HUDEP-2 (cell line): ENCODE measurements at regions not wholly inside any gene's neighbourhood (a gene's known extent, or its start where the extent isn't known, plus 50 kb on each side); places are given as distances from the start of the nearest gene placed in this dataset.

Experiments used
- DNase-seq, 76 experiments: peaks; one replicate each; lab custom pipeline; 2025; ENCODE audit not compliant: unreplicated experiment in 76 of 76; lab: John Stamatoyannopoulos, UW

DNA sequence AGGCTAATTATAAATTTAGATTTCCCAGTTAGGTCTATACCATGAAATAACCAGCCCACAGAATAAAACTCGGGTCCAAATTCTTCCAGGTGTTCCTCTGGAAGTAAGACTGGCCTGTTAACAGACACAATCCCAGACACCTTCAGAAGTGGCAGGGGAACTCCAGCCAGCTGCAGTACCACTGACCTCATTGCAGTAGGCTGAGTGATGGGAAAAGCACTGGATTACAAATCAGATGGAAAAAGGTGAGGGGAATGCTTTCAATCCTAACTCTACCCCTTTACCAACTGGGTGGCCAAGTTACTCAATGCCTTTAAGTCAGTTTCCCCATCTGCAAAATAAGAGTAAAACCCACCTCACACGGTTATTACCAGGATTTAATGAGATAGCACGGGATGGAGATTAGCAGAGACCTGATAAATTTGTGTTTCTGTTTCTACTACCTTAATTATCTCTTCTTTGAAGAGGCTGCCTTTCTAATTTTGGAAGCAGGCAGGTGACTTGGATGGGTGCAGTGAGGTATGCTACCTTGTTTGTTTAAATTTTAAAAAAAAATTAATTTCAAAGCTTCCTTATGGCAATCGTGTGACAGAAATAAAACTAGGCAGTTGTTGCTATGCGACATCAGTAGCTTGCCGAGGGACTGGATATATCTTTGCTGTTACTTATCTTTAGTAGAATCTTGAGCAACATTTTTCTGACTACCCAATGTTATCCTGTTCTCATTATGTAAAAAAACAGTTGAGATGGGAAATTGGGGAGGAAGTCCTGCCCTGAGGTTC is 167.3 kb upstream of the GRIN2B start:
- DNase-seq = no peak

DNA sequence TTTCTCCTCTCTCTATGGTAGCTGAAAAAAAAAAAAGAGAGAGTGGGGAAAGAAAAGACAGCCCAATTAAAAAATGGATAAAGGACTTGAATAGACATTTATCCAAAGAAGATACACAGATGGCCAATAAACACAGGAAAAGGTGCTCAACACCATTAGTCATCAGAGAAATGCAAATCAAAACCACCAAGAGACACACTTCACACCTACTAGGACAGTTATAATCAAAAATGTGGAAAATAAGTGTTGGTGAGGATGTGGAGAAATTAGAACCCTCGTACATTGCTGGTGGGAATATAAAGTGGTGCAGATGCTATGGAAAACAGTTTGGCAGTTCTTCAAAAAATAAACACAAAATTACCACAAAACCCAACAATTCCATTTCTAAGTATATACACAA is 172.4 kb upstream of the GRIN2B start:
- no peak for DNase-seq

GRCh38 chr12:14156606-14157005 is 175.2 kb upstream of the GRIN2B start:
- no peak for DNase-seq

DNA sequence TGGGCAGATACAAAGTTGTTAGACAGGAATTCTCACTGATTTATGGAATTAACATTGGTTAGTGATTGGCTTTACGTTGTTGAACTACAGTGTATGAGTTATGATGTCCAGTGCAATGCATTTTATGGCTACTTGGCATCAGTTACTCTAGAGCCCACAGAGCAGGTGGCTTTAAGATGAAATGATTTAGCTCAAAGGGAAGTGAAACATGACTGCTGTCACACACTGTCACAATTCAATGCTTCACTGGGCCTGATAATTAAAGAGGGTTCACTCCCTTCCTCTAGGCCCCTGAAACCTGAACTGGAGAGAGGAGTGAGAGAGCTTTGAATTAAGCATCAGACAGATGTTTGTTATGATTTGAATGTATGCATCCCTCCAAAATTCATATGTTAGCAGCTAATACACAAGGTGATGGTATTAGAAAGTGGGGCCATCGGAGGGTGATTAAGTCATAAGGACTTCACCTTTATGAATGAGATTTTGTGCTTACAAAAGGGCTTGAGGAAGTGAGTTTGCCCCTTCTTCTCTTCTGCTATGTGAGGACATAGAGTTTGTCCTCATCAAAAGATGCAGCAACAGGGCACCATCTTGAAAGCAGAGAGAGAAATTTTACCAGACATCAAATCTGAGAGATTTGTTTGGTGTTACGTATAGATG is 175.8 kb upstream of the GRIN2B start:
- no peak for DNase-seq

- DNase-seq = no peak
Measured at GRCh38 chr12:14164266-14164665, 182.9 kb upstream of the GRIN2B start.

- peak in 29 of 76 experiments; percentile 0 to 48 (median 14) for DNase-seq
Measured at GRCh38 chr12:14167005-14167628, 185.7 kb upstream of the GRIN2B start.

DNA sequence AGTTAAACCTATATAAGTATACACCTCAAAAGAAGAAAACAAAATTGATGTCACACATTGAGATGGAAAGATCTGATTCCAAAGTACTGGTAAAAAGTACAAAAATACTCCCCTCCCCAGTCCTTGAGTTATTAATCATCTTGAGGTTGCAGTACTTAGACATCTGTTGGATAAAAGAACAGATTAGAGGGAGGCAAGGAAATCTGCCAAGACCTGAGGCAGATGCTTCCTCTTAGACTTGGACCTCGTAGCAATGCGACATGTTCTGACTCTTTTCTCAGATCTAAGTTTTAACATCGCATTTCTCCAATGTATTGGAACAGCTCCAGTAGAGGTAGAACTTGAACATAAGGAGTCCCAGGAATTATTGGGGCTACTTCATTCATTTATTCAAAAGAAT is 187.9 kb upstream of the GRIN2B start:
- DNase-seq = no peak

DNA sequence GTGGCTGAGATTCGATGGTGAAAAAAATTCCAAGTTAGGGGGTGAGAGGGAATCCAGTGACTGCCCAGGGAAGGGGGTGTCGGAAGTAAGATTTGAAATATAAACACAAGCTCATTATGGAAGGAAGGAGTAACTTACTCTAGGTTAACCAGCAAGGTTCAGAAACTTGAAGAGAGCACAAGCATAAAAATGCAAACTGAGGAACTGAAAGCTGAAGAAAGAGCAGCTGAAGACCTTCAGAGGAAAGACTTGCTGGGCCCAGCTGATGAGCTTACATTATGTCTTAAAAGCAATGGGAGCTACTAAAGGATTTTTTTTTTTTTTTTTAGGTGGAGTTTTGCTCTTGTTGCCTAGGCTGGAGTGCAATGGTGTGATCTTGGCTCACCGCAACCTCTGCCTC is 189.7 kb upstream of the GRIN2B start:
- no peak for DNase-seq

DNA sequence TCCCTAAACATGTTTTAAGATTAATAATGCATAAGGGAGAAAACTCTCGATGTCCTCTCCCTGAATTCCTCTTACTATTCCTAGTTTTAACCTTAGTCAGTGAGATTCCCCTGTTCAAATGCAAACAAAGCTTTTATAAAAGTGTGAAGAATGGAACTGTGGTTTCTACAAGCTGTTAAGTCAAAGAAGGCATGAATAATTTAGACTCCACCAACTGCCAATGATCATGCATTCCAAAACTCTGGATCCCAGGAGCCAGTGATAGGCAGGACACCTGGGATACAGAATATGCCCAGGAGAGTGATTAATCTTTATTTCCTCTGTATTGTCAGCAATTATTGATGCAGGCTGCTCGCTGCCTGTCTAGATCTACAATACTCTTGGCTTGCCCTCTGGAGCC is 190.3 kb upstream of the ATF7IP start:
- DNase-seq = no peak

DNA sequence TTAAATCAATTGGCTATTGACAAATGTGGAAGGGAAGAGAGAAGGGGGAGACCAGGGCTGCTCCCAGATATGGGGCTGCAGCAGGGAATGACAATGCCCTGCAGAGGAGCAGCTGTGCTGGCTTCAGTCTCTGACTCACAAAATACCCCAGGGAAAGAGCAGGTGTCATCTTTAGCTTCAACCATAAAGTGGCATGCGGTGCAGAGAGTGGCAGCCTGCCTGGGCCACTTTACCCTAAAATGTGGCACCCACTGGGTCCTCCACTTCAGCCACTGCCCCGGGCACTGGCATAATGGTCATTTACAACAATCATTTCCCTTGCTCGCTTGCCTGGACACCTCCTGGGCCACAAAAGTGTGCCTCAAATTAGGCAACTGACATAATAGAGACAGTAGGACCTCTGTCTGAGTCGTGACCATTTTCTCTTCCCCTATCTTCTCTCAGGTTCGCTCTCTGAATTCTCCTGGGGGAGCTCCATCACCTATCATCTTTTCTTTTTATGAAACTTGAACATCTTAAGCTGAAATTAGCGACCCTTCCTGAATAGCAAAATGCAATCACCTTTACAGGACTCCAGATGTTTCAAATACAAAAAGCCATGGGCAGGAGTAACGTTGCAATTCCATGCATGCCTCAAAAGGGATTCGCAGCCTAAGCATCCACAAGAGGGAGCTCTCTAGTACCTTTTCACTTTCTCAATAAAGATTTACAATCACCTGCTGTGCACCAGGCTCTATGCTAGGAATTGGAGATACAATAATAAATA is 179.9 kb upstream of the ATF7IP start:
- DNase-seq = peak in 23 of 76 experiments; percentile 0 to 44 (median 9)

- DNase-seq = no peak
Measured at GRCh38 chr12:14186193-14186502, 179.3 kb upstream of the ATF7IP start.

DNA sequence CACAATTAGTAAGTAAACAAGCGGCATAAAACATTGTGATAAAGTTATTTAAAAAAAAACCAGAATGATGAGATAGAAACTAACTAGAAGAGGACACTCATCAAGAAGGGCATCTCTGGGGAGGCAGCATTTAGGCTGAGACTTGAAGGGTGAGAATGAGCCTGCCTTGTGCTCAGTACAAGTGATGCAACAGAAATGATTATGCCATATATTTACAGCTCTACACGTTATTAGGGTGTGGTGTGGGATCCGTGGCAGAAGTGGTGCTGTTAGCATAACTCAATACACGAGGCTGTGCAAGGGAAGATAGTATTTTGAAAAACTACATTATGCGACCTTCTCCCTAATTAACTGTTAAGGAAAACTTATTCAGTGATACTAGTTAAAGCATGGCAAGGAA is 178.5 kb upstream of the ATF7IP start:
- no peak for DNase-seq

DNA sequence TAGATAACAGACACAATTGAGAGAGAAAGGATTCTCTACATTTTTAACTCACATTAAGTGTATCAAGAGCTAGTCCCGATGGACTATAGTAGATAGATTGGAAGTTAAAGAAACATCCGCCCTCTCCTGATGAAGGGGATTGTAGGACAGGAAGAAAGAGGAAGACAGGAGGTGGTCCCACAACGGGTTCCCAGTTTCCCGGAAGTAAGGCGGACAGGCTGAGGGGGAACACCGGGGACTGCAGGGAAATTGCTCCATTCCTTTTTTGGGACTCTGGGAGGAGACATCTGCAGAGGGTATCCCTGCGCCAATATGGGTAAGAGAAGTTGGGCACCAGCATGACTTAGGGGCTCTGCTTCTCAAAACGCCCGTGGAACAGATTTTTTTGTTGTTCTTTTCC is 177.5 kb upstream of the ATF7IP start:
- DNase-seq = no peak

GRCh38 chr12:14188744-14189143 is 176.7 kb upstream of the ATF7IP start:
- no peak for DNase-seq

GRCh38 chr12:14190694-14191093 is 174.8 kb upstream of the ATF7IP start:
- DNase-seq = no peak

DNA sequence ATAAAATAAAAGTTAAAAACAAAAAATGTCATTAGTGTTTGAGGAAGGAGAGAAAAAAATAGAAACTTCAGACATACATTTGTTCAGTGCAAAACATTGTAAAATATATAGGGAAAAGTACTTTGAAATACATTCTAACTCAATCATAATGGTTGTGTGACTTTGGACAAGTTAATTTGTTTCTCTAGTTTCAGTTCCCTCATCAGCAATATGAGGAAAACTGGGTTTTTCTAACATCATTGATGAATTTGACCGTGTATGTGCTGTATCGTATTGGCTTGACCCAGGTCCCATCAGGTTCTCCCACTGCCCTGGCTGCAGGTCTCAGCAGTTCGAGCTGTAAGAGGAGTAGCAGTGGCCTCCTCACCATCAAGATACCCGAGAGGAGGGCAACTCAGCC is 173.9 kb upstream of the ATF7IP start:
- DNase-seq = no peak

GRCh38 chr12:14193639-14194038 is 171.8 kb upstream of the ATF7IP start:
- no peak for DNase-seq

DNA sequence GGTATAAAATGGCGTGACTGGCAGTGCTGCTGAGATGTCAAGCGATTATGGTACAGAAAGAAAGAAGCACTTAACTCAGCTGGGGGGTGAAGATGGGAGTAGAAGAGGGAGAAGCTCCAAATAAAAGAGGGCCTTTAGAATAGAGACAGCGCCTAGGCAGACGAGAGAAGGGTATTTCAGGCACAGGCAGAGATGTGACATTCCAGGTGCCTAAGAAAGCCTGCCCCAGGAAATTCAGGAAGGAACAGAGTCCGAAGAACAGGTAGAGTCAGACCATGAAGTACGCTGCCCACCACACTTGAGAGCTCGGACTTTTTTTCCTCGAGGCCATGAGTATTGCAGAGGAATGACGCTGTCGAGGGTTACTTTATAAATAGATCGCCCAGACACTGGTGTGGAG is 170.9 kb upstream of the ATF7IP start:
- DNase-seq = no peak

DNA sequence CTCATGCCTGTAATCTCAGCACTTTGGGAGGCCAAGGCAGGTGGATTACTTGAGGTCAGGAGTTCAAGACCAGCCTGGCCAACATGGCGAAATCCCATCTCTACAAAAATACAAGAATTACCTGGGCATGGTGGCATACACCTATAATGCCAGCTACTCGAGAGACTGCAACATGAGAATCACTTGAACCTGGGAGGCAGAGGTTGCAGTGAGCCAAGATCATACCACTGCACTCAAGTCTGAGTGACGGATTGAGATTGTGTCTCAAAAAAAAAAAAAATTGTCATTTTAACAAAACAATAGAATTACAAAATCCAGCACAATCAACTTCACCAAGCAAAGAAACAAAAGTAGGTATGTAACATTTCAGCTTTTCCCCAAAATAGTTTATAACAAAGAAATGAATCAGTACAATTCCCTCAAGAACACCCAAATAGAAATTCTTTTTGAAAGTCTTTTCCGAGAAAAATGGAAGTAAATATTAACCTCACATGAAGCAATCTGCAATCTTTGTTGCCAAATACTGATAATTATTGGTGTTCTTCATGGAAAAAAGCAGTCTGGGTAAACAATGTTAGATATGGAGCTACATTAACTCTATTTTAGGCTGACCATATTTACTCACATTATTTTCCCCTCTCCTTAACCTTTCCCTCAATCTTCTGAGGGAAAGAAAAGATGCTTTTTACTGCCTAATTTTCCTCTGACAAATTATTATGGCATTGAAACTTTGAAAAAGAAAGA is 165.9 kb upstream of the ATF7IP start:
- DNase-seq = no peak

DNA sequence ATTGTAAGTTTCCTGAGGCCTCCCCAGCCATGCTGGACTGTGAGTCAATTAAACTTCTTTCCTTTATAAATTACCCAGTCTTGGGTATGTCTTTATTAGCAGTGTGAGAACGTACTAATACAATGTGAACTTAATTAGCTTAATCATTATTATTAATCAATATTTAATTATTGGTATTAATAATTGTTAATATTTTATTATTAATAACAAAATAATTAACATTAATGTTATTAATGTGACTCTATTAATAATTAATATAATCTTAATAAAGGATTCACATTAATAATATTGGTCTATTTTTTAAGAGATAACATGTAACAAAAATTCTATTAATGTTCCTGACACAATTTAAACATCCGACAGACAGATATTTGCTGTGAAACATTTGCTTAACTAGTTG is 164.9 kb upstream of the ATF7IP start:
- no peak for DNase-seq

DNA sequence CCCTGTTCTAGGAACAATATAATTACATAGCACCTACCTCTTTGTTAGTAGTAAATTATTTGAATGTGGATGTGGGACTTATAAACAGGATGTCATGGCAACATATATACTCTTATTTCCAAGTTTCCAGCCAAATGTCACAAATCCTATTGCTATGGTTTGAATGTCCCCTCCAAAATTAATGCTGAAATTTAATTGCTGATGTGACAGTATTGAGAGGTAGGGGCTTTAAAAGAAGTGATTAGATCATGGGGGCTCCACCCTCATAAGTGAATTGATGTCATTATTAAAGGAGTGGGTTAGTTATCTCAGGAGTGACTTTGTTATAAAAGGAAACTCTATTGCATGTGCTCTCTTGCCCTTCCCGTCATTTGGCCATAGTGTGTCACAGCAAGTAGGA is 164.2 kb upstream of the ATF7IP start:
- no peak for DNase-seq
